Pulmonary artery endothelial cell (primary cell): ENCODE measurements at regions not wholly inside any gene's neighbourhood (a gene's known extent, or its start where the extent isn't known, plus 50 kb on each side); places are given as distances from the start of the nearest gene placed in this dataset.

Source experiments
- DNase-seq: peaks from one replicate; pipeline ENCODE4 v3.0.0-alpha.2; 2011; ENCODE audit warnings: low read depth, low spot score

DNA sequence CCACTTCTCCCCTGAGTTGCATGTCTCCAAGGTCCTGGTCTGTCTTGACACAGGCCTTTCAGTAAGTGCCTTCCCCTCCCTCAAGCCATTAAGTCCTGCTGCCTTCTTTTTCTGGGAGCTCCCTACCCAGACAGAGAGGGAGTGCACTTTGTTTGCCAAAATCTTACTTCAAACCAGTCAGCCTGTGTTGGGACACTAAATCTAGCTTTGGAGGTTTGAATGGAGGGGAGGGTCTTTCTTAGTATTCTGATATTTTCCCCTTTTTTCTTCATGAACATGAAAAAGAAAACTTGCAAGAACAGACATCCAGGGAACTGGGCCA lies 170.7 kb upstream of the PMEPA1 start:
- DNase-seq = no peak

DNA sequence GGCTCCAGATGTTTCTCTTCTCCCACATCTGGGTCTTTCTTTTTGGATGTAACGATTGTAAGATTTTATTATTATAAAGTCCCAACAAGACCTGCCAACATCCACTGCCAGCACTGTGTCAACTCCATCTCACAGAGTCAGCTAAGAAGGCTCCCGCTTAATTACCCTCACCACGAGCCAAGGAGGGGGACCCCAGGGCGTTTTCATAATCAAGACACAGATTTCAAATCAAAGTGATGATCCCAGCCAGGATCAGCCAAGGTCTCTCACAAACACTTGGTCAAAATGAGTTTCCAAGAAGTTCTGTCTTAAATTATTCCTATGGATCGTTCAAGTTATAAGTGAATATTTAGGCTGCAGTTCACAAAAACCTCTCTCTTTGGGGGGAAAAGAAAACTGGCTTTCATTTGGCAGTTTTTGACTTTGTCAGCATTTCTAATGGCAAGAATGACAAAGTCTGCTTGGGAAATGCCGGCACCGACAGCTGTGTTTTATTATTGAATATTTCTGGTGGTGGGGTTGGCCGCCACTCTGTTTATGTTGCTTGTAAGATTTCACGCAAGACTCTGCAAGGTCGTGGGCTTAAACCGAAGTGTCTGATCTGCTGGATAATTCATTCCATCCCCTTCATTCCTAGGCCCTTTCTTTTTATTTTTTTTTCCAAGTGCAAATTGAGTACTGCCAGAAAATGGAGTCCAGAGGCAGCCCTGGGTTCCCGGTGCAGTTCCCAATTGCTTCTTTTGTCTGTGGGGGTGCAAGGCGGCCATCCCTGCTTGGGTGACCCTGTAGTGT lies 170.2 kb upstream of the PMEPA1 start:
- no peak for DNase-seq

DNA sequence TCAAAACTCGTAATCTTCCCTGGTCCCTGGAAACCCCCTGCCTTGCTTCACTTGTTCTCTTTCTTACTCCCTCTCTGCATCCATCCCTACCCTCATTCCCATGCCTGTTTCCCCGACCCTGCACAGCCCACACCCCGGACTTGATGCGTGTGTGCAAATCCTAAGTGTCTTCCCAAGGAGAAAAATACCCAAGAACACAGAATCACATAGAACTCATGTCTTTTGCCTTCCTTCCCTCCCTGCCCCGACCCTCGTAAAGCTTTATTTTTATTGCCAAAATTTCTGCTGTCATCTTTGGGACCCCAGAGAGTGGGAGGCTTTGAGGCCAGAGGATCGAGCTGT lies 169.6 kb upstream of the PMEPA1 start:
- DNase-seq = no peak

DNA sequence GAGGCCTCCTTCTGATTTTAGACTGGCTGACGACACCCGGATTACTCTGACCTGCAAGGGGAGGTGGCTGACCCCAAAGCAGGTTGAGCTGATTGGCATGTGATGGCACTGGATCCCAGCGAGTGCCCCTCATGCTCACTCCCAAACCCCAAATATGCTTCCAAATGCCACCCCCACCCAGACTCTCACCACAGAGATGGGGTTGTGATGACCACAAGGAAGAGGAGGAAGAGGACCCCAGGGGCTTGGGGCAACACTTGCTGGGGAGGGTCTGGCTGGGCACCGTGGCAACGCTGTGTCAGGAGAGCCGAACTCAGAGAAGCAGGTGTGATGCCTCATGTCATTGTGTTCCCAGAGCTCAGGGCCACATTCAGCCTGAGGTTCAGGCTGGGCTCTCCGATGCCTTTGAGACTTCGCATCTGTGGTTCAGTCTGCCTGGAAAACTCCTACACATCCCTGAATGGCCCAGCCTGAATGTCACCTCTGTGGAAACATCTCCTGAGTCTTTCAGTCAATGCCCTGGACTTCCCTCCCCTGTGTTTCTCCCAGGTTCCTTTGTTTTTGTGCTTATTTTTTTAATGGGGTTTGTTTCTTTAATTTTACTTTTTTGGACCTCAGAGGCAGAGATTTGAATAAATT lies 169.1 kb upstream of the PMEPA1 start:
- DNase-seq = no peak

DNA sequence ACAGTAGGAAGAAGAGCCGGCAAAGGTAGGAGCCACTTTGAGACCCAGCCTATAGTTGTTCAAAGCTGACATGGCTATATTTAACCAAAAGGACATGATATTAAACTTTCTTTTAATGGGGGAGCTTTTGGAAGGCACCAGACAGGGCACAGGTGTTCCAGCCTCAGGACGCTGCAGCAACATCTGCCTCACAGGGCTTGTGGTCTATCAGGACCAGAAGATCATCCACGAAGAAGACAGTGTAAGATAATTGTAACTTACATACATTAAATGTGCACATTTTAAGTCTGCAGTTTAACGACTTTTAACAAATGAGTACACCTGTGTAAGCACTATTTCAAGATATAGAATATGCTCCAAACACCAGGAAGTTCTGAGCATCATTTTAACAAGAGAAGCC lies 168.2 kb upstream of the PMEPA1 start:
- no peak for DNase-seq

DNA sequence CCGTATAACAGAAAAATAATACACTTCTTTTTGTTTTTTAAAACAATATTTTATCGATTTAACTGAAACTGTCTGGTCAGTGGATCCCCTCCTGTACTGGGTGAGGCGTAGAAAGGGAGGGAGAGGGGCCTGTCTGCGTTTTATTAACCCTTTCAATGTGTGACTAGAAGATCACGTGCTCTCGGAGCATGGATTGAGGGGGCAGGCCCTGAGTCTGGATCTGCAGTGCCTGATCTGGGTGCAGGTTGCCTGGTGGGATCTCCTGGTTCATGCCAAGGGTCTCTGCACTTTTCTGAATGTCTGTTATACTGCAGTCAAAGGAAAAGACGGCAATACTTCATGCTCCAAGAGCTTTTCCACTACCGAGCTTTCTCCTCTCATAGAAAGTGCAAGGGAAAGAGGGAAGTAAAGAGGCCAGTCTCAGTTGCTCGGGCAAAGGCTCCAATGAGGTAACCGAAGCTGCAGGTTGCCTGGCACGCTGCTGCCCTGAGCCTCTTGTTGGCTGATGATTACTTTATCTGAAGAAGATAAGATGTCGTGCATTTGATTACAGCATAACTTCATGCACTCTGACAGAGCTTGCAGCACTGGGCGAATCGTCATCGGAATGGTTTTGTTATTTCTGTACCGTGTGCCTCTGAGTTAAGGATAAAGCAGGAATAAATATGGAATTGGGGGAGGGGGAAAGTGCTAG lies 167.5 kb upstream of the PMEPA1 start:
- DNase-seq = no peak

DNA sequence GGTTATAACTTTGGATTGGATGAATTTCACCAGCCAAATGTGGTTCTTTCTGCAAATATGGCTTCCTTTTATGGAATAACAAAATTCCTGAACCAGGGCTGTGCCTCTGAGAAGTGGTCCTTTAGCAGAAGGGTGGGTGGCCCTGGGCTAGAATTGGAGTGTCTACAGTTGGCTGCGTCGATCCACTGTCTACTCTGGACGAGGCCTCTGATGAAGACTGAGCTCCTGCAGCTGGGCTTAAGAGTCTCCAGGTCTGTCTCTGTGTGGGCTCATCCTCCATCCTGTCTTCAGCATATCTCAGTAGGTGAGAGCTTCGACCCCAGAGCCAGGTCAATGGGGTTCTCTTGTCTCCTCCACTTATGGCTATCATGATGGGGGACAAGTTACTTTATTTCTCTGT lies 166.3 kb upstream of the PMEPA1 start:
- DNase-seq = no peak

DNA sequence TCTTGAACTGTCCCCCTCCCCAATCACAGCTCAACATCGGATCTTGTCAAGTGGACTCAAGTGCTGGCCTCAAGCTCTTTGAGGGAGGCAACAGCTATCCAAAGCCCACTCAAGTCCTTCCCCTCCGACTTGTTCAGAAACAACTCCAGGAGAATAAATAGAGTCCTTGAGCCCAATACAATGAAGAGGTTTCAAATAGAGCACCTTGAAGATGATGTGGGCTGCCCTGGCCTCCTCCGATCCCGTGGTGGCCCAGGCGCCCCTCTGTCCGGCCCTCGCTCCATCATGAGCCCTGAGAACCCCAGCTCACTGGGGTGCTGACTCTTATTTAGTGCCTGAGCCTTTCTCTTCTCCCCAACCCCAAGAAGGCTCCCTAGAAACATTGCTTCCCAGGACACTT lies 164.3 kb upstream of the PMEPA1 start:
- DNase-seq = no peak

DNA sequence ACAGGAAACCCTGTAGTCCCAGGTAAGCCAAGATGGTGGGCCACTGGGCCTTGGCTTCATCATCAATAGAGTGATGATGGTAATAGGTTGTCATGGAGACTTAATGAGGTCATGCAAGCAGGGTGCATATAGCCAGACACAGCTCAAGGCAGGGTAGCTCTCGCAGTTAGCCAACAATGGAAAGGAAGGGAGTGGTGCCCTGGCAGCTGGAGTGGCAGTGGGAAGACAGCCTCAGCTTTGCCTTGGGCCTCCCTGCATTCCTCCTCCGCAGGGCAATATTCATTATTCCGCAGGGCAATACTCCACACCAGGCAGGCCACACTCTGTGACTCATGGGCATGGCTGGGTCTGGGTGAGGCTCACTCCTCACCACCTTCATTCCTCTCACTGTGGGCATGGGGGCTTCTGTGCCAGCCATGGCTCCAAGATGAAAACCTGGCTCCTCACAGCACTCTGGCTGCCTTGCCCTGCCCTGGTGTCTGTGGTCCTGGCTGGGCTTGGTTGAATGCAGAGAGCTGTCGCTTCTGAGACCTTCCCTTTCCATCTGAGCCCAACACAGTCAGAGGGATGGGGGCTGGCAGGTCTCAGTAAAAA lies 163.1 kb upstream of the PMEPA1 start:
- no peak for DNase-seq

DNA sequence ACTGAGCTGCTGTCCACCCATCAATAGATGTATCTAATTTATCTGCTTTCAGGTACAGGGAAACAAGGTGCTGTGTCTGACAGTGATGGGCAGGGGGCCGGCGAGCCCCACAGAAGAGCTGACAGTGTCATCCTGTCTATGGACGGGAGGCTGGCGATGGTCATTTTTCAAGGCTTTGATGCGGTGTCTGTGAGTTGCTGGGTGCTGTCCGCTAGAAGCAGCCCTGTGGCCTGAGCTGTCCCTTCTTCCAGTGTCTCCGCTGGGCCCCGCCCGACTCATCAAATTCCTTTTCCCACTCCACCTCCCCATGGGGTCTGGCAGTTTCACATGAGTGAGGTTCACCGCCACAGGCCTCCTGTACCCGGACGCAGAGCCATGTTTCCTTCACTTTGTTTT lies 161.4 kb upstream of the PMEPA1 start:
- no peak for DNase-seq

DNA sequence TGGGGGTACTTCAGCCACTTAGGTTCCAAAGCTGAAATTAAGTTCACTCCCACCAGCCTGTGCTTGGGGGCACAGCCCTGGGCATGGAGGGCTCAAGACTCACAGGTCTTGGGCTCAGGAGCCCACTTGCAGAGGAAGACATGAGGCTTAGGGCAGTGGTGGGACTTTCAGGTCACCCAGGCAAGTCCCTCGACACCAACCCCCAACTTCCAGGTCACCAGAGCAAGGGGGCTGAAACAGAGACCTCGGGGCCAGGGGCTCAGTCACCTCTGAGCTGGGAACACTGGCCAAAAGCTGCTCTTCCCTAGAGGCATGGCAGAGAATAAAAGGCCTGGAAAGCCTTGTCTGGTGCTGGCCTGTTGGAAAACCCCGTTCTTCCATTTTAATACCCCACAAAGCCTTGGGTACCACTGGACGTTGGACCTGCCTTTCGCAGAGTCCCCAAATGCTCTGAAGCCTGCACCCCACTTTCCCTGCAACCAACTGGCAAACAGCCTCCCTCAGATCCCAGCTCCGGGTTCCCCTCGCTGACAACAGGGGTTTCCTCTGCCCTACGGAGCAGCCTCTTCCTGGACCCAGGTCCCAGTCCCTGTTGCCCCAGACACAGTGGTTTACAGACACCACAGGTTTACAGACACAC lies 160.9 kb upstream of the PMEPA1 start:
- DNase-seq = no peak

DNA sequence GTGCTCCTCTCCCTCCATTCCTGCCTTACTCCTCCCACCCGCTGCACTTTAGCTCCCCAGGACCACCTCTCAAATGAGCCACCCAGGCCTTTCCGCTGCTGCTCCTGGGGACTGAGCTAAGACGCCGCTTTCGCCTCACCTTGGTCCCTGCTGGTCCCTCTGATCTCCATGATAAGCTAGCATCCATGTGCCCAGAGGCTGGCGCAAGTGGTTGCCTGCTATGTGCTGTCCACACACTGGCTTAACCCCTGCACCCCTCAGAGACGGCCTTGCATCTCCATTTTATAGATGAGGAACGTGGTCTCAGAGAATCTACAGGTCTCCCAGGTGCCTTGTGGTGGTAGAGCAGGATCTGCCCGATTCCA lies 160.1 kb upstream of the PMEPA1 start:
- DNase-seq = no peak

DNA sequence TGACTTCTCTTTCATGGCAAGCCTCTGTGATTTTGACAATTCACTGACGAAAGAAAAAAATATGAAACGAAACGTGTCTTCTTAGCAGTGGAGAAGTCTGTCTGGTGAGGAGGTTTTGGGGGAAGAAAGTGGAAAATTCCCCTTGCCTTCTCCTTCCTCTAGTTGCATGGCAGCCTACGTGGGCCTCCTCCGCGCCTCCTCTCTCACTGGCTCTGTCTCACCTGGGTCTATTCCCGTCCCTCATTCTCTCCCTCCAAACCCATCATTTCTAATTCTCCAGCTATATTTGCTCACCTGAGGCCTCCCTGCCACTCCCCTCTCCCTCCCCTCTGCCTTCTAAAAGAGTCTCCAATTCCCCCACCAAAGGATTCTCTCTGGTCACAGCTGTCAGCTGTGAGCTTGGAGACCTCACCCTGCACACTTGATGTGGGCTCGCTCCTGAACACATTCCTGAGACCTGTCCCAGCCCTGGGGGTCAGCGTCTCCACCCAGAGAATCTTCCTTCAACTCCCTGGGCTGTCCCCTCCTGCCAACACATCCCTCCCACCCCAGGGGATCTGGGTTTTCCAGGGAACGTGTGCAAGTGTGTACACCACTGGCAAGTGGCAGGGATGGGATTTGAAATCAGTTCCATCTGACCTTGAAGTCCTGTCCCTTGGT lies 159.6 kb upstream of the PMEPA1 start:
- no peak for DNase-seq

DNA sequence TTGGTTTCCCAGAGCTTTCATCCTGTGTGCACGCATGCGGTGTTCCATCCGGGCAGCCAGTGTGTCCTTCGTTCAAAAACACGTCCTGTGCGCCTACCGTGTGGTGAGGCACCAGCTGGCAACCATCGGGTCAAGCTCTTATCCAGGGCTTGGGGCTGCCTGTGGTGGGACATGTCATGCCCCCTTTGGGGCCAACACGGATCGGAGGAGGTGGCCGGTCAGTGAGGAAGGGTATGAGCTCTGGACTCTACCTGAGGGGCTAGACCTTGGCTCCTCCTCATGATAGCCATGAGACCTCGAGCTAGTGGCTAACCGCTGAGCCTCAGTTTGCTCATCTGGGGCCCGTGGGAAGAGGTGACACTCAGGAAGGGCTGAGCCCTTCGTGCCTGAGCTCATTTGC lies 158.5 kb upstream of the PMEPA1 start:
- no peak for DNase-seq

DNA sequence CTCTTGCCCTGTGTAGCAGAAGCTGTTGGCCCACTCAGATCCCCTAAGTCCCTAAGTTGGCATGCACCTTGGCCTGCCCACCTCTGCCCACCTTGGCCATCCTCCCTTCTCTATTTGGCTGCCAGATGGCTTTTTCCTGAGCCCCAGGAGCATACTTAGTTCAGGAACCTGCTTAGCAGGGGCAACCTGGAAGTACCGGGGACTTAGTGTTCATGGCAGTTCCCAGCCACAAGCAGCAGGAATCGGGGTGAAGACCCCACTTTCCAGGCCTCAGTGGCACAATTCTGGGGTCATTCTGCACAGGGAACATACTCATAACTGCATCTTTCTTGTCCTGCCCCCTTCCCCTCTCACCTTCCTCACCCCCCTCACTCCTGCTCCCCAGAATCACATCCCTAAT lies 158.0 kb upstream of the PMEPA1 start:
- DNase-seq = no peak

DNA sequence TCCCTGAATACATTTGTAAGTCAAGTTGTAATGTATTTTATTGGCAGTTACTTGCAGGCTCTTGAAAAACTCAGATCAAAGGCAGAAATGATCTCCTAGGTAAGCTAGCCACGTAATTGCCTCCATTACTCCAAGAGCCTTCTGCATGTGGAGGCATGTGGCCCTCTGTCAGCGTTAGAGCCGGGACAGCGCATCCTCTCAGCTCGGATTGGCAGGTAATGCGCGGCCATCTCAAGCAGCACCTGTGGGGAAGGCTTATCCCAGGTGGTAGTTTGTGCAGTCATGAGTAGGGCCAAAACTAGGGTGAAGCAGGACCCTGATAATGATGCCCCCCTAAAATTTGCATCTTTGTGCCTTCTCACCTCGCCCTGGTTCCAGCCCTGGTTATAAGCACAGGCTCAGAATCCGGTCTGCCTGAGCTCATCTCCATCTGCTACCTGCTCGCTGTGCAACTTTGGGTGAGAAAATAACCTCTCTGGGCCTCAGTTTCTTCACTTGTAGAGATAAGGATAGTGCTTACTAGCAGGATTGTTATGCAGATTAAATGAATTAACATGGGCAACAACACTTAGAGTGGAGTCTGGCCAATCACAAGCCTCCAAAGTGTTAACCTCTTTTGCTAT lies 157.5 kb upstream of the PMEPA1 start:
- DNase-seq = no peak

DNA sequence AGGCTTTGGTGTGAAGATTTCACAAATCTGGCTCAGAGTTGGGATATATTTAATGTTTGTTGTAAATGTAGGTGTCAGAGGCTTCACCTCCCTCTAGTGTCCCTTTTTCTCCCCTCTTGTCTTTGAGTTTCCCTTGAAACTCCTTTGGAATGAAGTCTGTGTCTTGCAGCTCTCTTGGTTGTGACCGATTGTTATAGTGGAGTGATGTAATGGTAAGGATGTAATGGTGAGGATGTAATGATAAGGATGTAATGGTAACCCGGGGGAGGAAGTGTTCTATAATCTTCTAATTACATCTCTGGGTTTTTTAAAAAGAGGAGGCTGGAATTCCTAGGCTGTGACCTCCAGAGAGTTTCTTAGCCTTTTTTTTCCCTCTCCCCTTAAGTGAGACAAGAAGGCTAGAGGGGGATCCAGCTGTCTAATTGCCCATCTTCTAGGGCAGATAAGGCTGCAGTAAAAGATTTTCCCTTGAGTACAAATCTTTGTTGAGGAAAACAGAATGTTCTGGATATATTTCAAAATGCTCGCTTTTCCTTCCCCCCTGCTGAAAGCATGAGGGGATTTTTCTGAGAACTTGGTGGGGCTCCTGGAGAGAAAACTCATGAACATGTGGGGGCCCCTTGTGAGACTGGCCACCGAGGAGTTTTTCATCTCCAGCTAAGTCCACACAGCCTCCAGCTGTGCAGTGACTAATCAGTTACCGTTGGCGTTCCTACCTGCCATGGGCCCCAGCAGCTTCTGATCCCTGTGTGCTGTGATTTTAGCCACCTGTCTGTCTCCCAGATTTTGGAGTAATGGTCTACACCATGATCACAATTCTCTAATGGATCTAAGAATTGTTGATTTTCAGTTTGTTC lies 156.7 kb upstream of the PMEPA1 start:
- no peak for DNase-seq

DNA sequence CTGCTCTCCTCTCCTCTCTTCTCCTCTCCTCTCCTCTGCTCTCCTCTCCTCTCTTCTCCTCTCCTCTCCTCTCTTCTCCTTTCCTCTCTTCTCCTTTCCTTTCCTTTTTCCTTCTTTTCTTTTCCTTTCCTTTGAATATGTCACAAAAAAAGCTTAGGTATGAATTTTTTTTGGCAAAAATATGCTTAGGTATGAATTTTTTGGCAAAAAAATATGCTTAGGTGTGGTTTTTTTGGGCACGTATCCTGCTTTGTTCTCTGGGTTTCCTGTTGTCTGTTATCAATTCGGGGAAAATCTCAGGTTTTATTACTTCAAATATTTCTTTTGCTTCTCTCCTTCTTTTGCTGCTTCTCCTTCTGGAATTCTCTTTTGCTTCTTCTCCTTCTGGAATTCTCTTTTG lies 155.5 kb upstream of the PMEPA1 start:
- DNase-seq = no peak

DNA sequence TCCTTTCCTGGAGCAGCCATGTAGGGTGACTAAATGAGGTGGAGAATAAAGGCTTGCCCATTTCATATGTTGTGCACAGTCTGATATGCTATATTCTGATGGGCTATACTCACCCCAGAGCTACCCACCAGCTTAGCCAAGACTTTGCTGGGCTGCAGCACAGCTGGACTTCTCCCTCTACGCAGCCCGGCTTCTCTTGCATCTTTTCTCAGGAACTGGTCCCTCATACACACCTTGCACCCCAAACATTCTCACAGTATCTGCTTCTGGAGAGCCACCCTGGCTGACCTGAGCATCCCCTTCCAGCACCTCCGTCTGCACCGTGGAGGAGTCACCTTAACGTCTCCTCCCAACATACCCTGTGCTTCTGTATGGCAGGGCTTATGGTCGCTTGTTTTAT lies 150.8 kb upstream of the PMEPA1 start:
- DNase-seq = no peak

DNA sequence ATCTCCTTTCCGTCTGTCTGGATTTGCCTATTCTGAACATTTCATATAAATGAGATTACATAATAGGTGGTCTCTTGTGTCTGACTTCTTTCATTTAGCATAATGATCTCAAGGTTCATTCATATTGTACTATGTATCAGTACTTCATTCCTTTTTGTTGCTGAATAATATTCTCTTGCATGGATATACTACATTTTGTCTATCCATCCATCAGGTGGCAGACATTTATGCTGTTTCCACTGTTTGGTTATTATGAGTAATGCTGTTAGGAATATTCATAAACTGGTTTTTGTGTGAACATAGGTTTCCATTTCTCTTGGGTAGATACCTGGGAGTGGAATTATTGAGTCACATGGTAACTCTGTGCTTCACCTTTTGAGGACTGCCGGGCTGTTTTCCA lies 148.2 kb upstream of the PMEPA1 start:
- no peak for DNase-seq
